Pons (tissue), 1 donor: ENCODE measurements at regions not wholly inside any gene's neighbourhood (a gene's known extent, or its start where the extent isn't known, plus 50 kb on each side); places are given as distances from the start of the nearest gene placed in this dataset.

Experiments
- DNase-seq: peaks from one replicate; pipeline ENCODE4 v3.0.0-alpha.2; 2016; ENCODE audit warnings: low spot score

DNA sequence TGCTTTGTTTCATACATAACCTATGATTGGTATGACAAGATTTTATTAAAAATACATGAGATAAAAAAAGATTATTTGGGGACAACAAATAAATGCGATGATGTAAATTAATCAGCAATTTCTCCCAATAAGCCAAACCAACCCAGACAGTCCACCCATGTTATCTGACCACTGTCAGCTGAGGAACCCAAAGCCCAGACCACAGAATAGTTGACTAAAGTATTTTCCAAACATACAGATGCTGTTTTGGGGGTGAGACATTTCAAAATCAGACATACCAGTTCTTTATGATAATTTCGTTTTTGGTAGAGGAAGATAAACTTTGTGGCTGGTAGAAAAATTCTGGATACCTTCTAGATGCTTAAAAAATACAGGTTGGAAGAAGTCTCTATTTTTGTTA is 650.8 kb upstream of the FAM241A start:
- DNase-seq, result no peak

DNA sequence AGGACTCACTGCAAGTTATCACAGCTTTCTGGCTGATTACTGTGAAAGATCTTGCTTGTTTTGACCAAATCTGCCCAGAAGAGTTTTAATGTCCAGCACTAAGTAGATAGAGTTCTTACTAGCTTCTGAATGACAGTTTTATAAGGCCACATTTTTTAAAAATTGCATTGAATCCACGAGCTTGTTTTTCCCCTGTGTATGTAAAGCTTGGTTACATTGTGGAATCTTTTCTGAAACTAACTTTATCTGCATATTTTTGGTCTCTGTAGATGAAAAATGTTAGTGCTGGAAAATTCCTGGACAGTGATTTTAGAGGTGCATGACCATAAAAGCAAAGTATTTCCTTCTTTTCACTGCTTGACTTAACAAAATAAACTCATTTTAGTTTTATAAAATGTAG is 650.3 kb upstream of the FAM241A start:
- no peak for DNase-seq

DNA sequence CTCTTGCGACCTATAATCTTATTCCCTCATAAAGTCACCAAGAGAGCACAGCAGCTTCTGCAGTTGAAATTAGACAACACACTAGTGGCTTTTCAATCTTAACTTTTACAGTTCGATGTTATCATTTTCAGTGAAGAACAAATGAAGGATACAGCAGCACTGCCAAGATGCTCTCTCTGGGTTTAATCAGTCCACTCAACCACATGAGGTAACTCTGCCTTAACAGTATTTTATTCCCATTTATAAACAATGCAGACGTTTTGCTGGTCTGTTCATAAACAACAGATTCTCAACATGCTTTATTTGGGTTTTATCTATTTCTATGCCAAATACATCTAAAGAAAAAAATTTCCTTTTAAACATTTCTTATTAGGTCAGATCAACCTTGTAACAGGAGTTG is 646.0 kb upstream of the FAM241A start:
- DNase-seq, result no peak

DNA sequence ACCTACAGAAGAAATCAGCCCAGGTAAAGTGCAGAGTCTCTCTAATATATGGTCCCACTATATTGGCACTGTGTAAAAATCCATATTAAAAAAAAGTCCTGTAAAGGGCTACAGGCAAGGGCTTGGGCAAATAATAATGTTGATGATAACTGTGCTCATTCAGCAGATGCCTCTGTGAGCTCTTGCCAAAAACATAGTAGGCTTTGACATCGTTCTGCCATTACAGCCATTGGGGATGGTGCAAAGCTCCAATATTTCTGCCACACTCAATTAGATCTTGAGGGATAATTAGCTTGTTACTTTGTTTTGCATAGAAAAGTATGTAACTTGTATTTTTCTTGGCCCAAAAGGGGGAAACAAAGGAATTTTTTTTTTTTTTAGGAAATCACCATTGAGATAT is 645.5 kb upstream of the FAM241A start:
- no peak for DNase-seq

DNA sequence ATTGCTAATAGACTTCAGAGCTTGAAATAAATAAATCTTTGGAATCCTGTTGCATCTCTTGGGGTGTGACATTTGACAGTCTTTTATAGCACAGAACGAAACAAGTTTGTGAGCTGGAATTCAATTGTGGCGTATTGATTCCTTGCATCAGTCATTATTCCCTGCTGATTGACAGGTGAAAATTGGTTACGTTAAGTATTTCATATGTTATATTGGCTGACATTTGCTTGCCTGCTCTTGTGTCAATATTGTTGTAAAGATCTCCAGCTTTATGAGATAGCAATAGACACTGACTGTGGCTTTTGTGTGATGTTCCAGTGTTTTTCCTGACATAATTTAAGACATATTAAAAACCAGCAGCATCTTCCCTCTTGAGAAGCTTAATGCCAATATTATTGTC is 644.4 kb upstream of the FAM241A start:
- DNase-seq, result no peak

DNA sequence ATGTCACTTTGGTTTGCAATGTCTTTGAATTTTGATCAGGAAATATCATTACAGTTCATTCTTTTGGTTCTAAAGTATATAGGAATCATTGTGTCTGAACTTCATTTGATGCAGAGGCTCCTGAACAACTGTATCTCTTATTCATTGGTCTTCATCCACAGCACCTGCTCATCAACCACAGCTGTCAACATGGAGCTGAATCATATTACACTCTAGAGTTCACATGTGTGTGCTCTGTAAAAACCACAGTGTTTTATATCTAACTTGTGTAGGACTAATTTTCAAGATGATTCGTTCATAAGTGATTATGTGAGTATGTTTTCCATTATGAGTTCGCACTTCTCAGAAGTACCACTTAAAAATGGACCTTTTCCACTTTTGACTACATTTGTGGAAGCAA is 643.3 kb upstream of the FAM241A start:
- DNase-seq, result no peak

DNA sequence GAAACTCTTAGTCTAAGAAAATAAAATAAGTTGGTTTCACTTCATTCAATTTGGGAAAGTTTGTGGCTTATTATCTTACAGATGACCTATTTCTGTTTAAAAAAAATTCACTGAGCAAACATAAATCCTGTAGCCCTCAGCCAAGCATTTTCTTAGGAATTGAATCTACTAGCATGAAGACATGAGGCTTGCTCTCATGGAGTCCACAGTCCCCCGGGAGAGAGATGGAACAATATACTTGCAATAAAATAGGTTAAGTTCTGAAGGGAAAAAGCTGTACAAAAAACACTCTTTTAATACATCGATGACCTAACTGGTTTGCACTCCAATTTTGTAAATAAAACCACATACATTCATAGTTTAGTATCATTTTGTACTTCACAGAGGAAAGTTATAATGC is 642.6 kb upstream of the FAM241A start:
- DNase-seq, result no peak

DNA sequence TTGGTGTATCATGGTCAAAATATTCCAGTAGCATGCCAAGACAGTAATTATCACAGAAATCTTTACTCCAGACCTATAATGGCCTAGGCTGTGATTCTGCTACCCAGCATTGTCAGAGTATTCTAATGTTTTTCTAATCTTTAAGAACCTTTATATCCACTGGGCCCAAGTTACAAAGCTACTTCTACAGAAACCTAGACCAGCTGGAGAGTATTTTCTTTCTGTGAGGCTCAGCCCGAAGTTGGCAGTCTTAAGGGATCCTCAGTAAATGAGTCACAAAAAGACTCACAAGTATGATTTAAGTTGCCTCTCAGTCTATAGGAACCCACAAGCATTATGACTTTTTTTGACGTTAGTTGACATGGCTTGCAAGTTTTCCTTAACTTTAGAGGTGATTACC is 638.5 kb upstream of the FAM241A start:
- no peak for DNase-seq

DNA sequence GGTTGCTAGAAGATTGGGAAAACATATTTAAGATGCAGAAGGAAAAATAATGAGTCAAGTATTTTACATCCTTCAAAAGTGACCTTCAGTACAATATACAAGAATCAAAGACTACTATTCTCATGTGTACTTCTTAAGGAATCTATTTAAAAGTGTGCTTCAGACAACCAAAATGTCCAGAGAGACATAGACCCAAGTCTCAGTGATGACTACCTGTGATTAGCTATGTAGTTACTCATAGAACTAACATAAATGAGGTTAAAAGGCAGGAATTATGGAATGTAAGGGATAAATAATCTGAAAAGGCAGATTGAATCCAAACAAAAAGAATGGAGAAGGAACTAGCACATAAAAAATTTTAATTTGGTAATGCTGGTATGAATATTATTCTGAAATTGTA is 634.7 kb upstream of the FAM241A start:
- no peak for DNase-seq

DNA sequence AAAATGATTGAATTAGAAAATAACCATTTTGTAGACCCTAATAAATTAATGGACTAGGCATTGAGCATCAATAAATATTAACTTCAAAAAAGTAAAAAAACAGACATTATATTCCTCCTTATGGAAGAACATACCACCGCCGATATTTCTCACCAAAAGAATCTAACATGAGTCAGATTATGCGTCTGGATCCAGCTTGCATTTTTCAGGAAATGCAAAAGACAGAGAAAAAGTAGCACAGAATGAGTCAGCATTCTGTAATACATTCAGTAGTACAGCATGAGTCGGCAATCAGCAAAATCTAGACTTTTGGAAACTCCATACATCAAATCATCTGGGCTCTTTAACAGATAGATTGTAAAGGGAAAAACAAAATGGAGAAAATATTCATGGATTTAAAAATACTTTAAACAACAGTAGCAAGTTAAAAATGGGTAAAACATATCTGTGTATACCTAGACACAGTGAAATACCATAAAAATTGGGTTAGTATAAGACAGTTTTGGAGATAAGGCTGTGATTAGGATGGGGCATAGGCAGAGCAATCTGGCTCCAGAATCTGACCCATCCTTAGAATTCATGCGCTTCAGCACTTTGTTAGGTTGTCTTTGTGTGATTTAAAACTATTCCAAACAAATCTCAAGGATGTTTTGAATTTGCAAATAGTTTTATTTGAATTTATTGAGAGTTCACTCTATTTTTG is 633.0 kb upstream of the FAM241A start:
- no peak for DNase-seq

DNA sequence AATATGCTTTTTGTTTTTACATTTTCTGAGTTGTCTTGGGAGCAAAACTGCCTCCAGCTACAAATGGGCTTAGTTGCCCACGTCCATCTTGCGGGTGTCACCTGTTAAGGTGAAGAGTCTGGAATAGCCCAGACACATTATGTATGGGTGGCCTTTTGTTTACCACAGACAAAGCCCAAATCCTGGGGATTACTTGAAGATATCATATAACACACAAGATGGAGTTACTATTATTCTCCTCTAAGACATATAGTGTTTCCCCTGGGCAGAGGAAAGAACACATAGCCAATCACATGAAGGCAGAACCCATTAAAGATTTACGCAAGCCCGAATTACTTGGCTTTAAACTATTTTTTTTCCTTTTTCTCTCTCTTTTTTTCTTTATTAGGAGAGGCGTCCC is 625.6 kb upstream of the FAM241A start:
- DNase-seq, result no peak

DNA sequence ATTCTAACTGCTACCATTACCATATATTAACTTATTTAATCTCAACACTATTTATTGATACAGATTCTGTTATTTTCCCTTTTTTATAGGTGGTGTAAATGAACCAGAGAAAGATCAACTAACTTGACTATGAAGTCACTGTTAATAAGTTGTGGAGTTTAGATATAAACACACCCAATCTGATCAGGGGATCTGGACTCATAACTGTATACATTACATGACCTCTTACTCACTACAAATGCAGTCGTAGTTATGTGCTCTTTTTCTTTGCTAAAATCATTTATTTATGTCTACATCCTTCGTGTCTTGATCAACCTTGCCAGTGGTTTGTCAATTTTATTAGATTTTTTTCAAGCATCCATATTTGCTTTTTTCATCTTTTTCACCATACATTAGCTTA is 614.8 kb upstream of the FAM241A start:
- DNase-seq, result no peak

DNA sequence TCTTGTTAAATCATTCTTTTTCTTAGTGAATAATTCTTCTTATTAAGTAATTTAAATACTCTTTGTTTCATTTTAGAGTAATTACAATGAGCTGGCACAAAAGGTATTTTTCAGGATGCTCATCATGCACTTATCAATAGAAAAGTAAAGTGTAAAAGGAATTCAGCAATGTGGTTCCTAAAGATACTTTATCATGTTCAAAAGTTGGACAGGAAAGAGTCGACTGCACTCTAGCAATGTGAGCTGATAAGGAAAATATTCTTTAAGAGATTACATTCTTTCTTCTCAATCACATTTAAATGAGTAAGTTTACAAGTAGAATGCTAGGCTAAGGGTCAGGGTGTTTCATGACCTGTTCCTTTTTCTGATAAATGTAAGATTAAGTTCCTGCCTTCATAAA is 609.5 kb upstream of the FAM241A start:
- no peak for DNase-seq

DNA sequence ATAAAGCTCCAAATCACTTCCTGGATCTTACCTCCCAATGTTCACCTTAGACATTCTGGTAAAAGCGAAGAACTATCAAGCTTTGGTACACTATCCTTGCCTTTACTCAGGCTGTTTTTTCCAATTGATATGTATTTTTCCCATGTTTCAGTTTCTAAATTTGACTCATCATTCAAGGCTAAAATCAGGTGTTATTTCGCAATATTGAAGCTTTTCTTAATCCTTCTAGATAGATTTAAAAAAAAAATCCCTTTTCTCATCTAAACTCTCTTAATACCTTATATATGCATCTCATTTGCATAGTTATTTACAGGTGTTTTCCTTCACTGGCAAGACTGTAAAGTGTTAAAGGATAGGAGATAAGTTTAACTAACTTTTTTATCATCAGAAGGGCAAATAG is 608.1 kb upstream of the FAM241A start:
- DNase-seq, result no peak

DNA sequence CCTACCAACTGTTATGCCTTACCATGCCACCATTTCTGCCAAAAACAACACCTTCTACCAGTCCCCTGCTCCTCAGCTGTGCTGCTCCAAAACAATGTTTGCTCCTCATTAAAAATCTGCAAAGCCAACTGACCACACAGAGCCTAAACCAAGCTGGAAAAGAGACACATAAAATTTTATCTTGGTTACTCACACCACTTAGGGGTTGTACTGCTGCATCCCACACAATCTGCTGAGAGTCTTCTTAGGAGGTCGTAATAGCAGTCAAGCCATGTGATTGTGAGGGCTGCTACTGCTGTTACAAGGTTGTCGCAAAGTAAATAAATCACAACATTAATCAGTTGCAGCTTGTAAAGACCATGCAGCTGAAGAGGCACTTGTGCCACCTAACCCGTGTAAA is 607.4 kb upstream of the FAM241A start:
- no peak for DNase-seq

DNA sequence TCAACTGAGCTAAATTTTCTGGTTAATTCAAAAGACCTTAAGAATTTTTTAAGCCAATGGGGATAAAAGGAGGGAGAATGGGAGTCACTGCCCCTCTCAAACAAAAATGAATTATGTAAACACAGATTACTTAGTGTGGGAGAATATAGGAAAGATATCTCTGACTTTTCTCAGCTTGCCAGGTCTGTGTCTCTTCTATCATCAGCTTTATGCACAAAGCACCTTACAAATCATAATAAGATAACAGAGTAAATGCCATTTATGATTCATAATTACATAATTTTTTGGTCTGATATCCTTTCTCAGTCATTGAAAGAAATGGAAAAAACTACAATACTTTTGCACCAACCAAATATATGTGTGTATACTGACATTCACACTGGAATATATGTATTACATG is 604.6 kb upstream of the FAM241A start:
- no peak for DNase-seq

DNA sequence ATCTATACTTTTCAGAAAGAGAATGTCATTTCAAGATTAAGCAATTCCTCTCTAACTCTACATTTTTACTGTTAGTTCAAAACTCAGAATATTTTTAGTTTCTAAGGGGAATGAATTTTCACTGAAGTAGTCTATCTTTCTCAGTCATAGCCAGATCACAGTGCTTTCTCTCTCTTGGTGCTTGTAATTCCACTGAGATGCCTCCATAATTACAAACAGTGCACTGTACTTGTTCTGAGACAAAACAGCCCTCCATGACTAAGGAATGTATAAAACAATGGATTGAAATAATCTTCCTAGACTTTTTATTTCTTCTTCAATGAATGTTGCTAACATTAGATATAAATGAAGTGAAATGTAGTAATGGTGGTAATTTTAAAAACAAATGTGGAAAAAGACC is 603.2 kb upstream of the FAM241A start:
- no peak for DNase-seq

DNA sequence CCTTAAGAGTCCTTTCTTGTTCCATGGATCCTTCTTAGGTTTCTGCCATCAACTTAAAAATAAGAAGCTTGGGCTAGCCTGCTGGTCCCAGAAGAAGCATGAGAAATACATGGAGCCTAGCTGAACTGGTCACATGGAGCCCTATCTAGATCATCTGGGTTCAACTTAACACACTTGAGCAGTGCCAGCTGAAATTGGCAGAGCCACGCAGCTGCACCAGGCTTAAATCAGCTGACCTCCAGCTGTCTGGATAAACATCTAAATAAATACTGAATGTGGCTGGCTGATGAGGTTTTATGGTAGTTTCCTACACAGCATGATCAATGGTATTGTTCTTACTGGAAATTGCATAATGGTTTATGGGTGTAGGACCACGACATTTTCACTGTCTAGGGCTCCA is 598.4 kb upstream of the FAM241A start:
- no peak for DNase-seq

DNA sequence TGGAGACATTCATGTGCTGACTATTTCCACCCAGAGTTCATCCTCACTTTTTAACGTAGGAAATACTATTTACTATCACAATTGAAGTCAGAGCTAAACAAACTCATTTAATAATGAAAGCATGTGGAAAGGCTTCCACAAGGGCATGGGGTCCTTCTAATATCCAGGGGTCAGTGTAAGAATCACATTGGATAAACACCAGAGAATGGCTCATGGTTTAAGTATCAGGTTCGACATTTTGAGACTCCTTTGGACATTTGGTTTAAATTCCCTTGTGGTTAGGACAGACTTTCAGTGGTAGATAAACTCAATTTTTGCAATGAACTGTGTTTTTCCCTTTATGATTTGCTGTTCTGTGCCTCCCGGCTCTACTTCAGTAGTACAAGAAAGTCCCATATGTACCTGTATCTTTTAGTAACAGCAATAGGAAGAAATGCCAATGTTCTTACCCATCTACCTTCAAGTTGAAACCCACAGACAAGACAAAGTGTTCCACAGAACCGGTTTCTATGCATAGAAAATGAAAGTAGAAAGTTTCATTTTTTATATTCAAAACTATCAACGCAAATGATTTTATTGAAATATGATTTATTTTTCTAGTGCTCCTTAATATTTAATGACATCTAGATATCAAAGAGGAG is 589.0 kb upstream of the FAM241A start:
- DNase-seq, result no peak

DNA sequence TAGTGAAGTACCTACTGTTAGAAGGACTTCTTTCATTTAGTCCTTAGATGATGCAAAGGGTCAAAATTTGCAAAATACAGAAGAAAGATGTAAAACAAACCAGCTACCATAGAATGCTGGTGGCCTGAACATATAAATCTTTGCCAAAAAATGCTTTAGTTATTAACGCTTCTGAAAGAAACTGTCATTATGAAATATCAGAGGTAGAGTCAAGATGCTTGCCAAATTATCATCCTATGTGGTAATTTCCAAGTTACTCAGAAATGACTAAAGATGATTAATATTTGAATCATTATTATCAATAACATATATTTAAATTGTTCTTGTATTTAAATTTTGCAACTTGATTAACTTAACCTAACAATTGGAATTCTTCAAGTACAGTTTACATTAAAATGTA is 588.4 kb upstream of the FAM241A start:
- no peak for DNase-seq

DNA sequence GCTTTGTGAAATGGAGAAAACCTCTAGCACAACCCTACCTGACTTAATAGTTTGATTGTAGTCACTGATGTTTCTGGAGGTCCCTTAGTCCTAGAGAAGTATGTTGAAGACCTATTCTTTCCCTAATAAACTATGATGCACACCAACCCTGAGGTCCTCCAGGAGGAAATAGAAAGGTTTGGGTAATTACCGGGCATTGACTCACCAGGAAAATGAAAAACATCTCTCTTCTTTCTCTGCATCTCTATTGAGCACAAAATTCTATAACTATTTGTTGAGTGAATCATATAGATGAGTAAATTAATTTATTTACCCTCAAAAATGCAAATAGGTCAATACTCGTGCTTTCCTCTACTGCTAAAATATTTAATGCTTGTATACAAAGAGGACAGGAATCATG is 582.4 kb upstream of the FAM241A start:
- DNase-seq, result no peak

DNA sequence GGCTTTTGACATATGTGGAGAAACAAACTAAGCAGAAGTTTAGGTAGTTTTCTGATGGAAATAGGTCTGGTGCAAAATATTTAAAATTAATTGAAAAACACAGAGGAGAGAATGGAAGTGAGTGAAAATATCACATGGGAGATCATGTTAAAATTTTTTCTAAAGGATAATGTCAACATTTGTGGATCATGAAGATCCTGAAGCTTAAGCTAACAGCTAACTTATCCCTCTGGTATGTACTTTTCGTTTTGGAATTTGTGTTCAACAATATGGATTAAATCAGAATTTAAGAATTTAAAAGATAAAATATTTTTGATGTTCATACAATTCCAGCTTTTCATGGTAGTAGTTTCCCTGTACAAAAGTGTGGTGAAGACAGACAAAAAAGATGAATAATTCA is 572.8 kb upstream of the FAM241A start:
- no peak for DNase-seq

DNA sequence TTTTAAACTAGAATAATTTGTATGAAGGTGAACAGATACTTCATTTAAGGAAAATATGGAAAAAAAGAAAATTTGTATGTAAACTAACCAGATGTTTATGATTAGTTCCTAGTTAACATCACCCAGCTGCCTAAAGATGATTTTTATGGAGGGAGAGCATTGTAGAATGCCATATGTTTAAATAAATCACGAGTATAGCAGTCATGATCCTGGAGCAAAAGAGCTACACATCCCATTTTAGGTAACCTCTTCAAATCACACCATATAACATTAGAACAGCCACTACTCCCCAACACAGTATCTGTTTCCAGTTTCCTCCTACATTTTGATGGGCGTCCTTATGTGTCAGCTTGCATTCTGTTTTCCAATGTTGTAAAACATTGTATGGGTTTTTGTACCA is 571.9 kb upstream of the FAM241A start:
- no peak for DNase-seq

DNA sequence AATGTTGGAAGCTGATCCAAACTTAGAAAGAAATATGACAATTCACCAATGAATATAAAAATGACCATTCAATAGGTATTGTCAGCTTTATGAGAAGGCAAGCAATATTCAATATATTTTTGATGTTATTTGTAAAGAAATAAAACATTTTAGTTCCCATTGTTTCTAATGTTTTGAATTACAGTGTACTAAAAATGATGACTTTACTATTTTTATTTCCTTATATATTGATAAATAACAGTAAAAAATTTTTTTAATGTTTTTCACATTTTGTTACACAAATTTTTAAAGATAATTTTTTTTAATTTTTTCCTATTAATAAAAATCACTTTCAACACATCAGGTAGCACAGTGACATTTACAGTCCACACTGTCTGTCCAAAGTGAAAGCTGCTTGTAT is 565.5 kb upstream of the FAM241A start:
- no peak for DNase-seq
